Activated naive CD4-positive, alpha-beta T cell treated with anti-CD3 and anti-CD28 coated beads, Interleukin-2, amount 10 ng/mL, durations not matched to agents 7 days and 5 days (primary cell): ENCODE measurements at regions not wholly inside any gene's neighbourhood (a gene's known extent, or its start where the extent isn't known, plus 50 kb on each side); places are given as distances from the start of the nearest gene placed in this dataset.
"Not testable (repeated sequence)": the region's sequence is repeated elsewhere in the genome, so short reads cannot be mapped to it uniquely, and the experiment has no call there.

ENCODE experiments used
- CTCF ChIA-PET: fragments of 350-600 bp; sonication (Branson Sonifier 250); formaldehyde crosslinking; loops from one replicate; lab custom pipeline; 2021; ENCODE audit warnings: antibody characterized with exemption; lab: Charles Lee
- DNase-seq: peaks from one replicate; pipeline ENCODE4 v3.0.0-alpha.2; 2020
- H3K27ac Mint-ChIP-seq: one replicate; pipeline ENCODE4 v1.8.0; 2021; ENCODE audit warnings: mild to moderate bottlenecking, moderate library complexity, mixed read lengths
- H3K27me3 Mint-ChIP-seq: one replicate; pipeline ENCODE4 v1.8.0; 2021; ENCODE audit warnings: mild to moderate bottlenecking, mixed read lengths
- H3K36me3 Mint-ChIP-seq: one replicate; pipeline ENCODE4 v1.8.0; 2021; ENCODE audit warnings: mixed read lengths
- H3K4me1 Mint-ChIP-seq: one replicate; pipeline ENCODE4 v1.8.0; 2021; ENCODE audit warnings: mixed read lengths
- H3K4me3 Mint-ChIP-seq: one replicate; pipeline ENCODE4 v1.8.0; 2021; ENCODE audit warnings: mild to moderate bottlenecking, moderate library complexity, mixed read lengths
- H3K9me3 Mint-ChIP-seq: one replicate; pipeline ENCODE4 v1.8.0; 2021; ENCODE audit warnings: mixed read lengths

GRCh38 chr2:183456177-183456576 is 331.9 kb downstream of the NUP35 start:
- no peaks in the 10 kb centered on the region for H3K36me3 Mint-ChIP-seq
- H3K27me3 Mint-ChIP-seq: no peaks in the 10 kb centered on the region
- DNase-seq: no peak
- no peaks in the 10 kb centered on the region for H3K4me1 Mint-ChIP-seq
- peaks cover 3% of the 10 kb centered on the region for H3K9me3 Mint-ChIP-seq
- H3K27ac Mint-ChIP-seq: no peak overlapping the region
- CTCF ChIA-PET: no interaction called here
- H3K4me3 Mint-ChIP-seq: no peak overlapping the region

GRCh38 chr2:183458460-183458859 is 334.2 kb downstream of the NUP35 start:
- no peak overlapping the region for H3K4me3 Mint-ChIP-seq
- H3K9me3 Mint-ChIP-seq: peaks cover 1% of the 10 kb centered on the region
- no peaks in the 10 kb centered on the region for H3K36me3 Mint-ChIP-seq
- no peak for DNase-seq
- no peak overlapping the region for H3K27ac Mint-ChIP-seq
- H3K4me1 Mint-ChIP-seq: no peaks in the 10 kb centered on the region
- CTCF ChIA-PET: no interaction called here
- no peaks in the 10 kb centered on the region for H3K27me3 Mint-ChIP-seq

GRCh38 chr2:183459466-183459865 is 335.2 kb downstream of the NUP35 start:
- DNase-seq: no peak
- Mint-ChIP-seq H3K9me3 (peaks cover 1% of the 10 kb centered on the region), H3K4me3 (no peak overlapping the region), H3K27ac (no peak overlapping the region), H3K36me3 (no peaks in the 10 kb centered on the region), H3K27me3 (no peaks in the 10 kb centered on the region), H3K4me1 (no peaks in the 10 kb centered on the region)
- CTCF ChIA-PET: no interaction called here

- Mint-ChIP-seq H3K9me3 (peaks cover 1% of the 10 kb centered on the region), H3K27ac (no peak overlapping the region)
- CTCF ChIA-PET: no interaction called here
These were observed 339.6 kb downstream of the NUP35 start for GRCh38 chr2:183463821-183464220.

GRCh38 chr2:183465048-183465447 is 340.8 kb downstream of the NUP35 start:
- CTCF ChIA-PET: no interaction called here
- H3K36me3 Mint-ChIP-seq: no peaks in the 10 kb centered on the region
- H3K27me3 Mint-ChIP-seq: no peaks in the 10 kb centered on the region
- no peak overlapping the region for H3K4me3 Mint-ChIP-seq
- H3K27ac Mint-ChIP-seq: no peak overlapping the region
- peaks cover 1% of the 10 kb centered on the region for H3K9me3 Mint-ChIP-seq
- H3K4me1 Mint-ChIP-seq: no peaks in the 10 kb centered on the region
- no peak for DNase-seq

More at GRCh38 chr2:183463821-183464220, 339.6 kb downstream of the NUP35 start:
- Mint-ChIP-seq H3K4me3 (no peak overlapping the region), H3K36me3 (no peaks in the 10 kb centered on the region), H3K27me3 (no peaks in the 10 kb centered on the region), H3K4me1 (no peaks in the 10 kb centered on the region)
- no peak for DNase-seq

GRCh38 chr2:183474912-183475695 is 350.9 kb downstream of the NUP35 start:
- no peak overlapping the region for H3K4me3 Mint-ChIP-seq
- CTCF ChIA-PET: no interaction called here
- H3K9me3 Mint-ChIP-seq: peaks cover 6% of the 10 kb centered on the region
- H3K27me3 Mint-ChIP-seq: no peaks in the 10 kb centered on the region
- no peak overlapping the region for H3K27ac Mint-ChIP-seq
- no peak for DNase-seq
- H3K36me3 Mint-ChIP-seq: no peaks in the 10 kb centered on the region
- no peaks in the 10 kb centered on the region for H3K4me1 Mint-ChIP-seq

GRCh38 chr2:183476490-183476889 is 352.2 kb downstream of the NUP35 start:
- CTCF ChIA-PET: no interaction called here
- Mint-ChIP-seq H3K36me3 (no peaks in the 10 kb centered on the region), H3K27me3 (no peaks in the 10 kb centered on the region), H3K27ac (no peak overlapping the region), H3K4me3 (no peak overlapping the region), H3K4me1 (no peaks in the 10 kb centered on the region), H3K9me3 (peaks cover 10% of the 10 kb centered on the region)
- DNase-seq: no peak

- CTCF ChIA-PET: no interaction called here
- H3K27ac Mint-ChIP-seq: no peak overlapping the region
- H3K4me1 Mint-ChIP-seq: no peaks in the 10 kb centered on the region
- no peak overlapping the region for H3K4me3 Mint-ChIP-seq
- H3K9me3 Mint-ChIP-seq: peaks cover 10% of the 10 kb centered on the region
- DNase-seq: no peak
- H3K36me3 Mint-ChIP-seq: no peaks in the 10 kb centered on the region
- no peaks in the 10 kb centered on the region for H3K27me3 Mint-ChIP-seq
These were observed 353.1 kb downstream of the NUP35 start for GRCh38 chr2:183477296-183477695.

GRCh38 chr2:183478941-183479595 is 354.8 kb downstream of the NUP35 start:
- H3K4me1 Mint-ChIP-seq, H3K36me3 Mint-ChIP-seq, CTCF ChIA-PET, H3K9me3 Mint-ChIP-seq, DNase-seq, H3K4me3 Mint-ChIP-seq, H3K27ac Mint-ChIP-seq, H3K27me3 Mint-ChIP-seq: not testable (repeated sequence)

- no peak overlapping the region for H3K27ac Mint-ChIP-seq
- no peaks in the 10 kb centered on the region for H3K27me3 Mint-ChIP-seq
- no peak overlapping the region for H3K4me3 Mint-ChIP-seq
- peaks cover 3% of the 10 kb centered on the region for H3K9me3 Mint-ChIP-seq
- CTCF ChIA-PET: no interaction called here
- no peak for DNase-seq
- no peaks in the 10 kb centered on the region for H3K4me1 Mint-ChIP-seq
- no peaks in the 10 kb centered on the region for H3K36me3 Mint-ChIP-seq
These were observed 363.1 kb downstream of the NUP35 start for GRCh38 chr2:183487326-183487725.

GRCh38 chr2:183488421-183488820 is 364.2 kb downstream of the NUP35 start:
- H3K27me3 Mint-ChIP-seq: no peaks in the 10 kb centered on the region
- CTCF ChIA-PET: no interaction called here
- H3K9me3 Mint-ChIP-seq: peaks cover 3% of the 10 kb centered on the region
- no peak overlapping the region for H3K27ac Mint-ChIP-seq
- DNase-seq: no peak
- H3K4me3 Mint-ChIP-seq: no peak overlapping the region
- H3K36me3 Mint-ChIP-seq: no peaks in the 10 kb centered on the region
- no peaks in the 10 kb centered on the region for H3K4me1 Mint-ChIP-seq

GRCh38 chr2:183490489-183490888 is 366.2 kb downstream of the NUP35 start:
- Mint-ChIP-seq H3K4me3 (no peak overlapping the region), H3K9me3 (peaks cover 3% of the 10 kb centered on the region), H3K4me1 (no peaks in the 10 kb centered on the region), H3K27me3 (no peaks in the 10 kb centered on the region), H3K36me3 (no peaks in the 10 kb centered on the region), H3K27ac (no peak overlapping the region)
- no peak for DNase-seq
- CTCF ChIA-PET: no interaction called here

GRCh38 chr2:183490914-183491313 is 366.7 kb downstream of the NUP35 start:
- H3K4me3 Mint-ChIP-seq: no peak overlapping the region
- no peaks in the 10 kb centered on the region for H3K36me3 Mint-ChIP-seq
- H3K4me1 Mint-ChIP-seq: no peaks in the 10 kb centered on the region
- DNase-seq: no peak
- H3K27ac Mint-ChIP-seq: no peak overlapping the region
- peaks cover 3% of the 10 kb centered on the region for H3K9me3 Mint-ChIP-seq
- CTCF ChIA-PET: no interaction called here
- no peaks in the 10 kb centered on the region for H3K27me3 Mint-ChIP-seq

- no peak for DNase-seq
- Mint-ChIP-seq H3K4me1 (no peaks in the 10 kb centered on the region), H3K4me3 (no peak overlapping the region), H3K9me3 (peaks cover 3% of the 10 kb centered on the region), H3K36me3 (no peaks in the 10 kb centered on the region), H3K27me3 (no peaks in the 10 kb centered on the region), H3K27ac (no peak overlapping the region)
- CTCF ChIA-PET: no interaction called here
These were observed 368.8 kb downstream of the NUP35 start for GRCh38 chr2:183493040-183493439.

GRCh38 chr2:183495079-183495478 is 370.8 kb downstream of the NUP35 start:
- CTCF ChIA-PET: no interaction called here
- Mint-ChIP-seq H3K27me3 (no peaks in the 10 kb centered on the region), H3K36me3 (no peaks in the 10 kb centered on the region), H3K4me3 (no peak overlapping the region), H3K4me1 (no peaks in the 10 kb centered on the region), H3K27ac (no peak overlapping the region), H3K9me3 (peaks cover 3% of the 10 kb centered on the region)
- no peak for DNase-seq
